Panc1 (cell line): ENCODE measurements at regions not wholly inside any gene's neighbourhood (a gene's known extent, or its start where the extent isn't known, plus 50 kb on each side); places are given as distances from the start of the nearest gene placed in this dataset.

ENCODE experiments used
- CTCF ChIP-seq: fragments of 450-650 bp; IDR thresholded peaks from 2 replicates; pipeline ENCODE4 v1.5.1; 2017; ENCODE audit warnings: mild to moderate bottlenecking
- POLR2AphosphoS5 ChIP-seq: IDR thresholded peaks from 2 replicates; pipeline ENCODE4 v1.6.1; 2012; ENCODE audit warnings: mild to moderate bottlenecking, low read depth, low read length, moderate library complexity
- REST ChIP-seq, 2 experiments: IDR thresholded peaks; 2 replicates each; pipeline ENCODE4 v1.6.1; 2011 to 2012; ENCODE audit warnings: low read depth in 2 of 2, control low read depth in 1 of 2, low read length in 1 of 2, mild to moderate bottlenecking in 1 of 2, moderate library complexity in 1 of 2; ENCODE audit not compliant: insufficient read depth in 1 of 2

GRCh38 chr5:28421141-28421540, 1382.8 kb upstream of the CDH9 start:
- TF ChIP-seq CTCF (no peak), POLR2AphosphoS5 (no peak), REST (IDR thresholded peaks at IDR 0.05; ENCODE audit: insufficient read depth in 1 of 2, low read depth in 2 of 2, low read length in 1 of 2) (no peak)
